ENCODE measurements at regions not wholly inside any gene's neighbourhood (a gene's known extent, or its start where the extent isn't known, plus 50 kb on each side); places are given as distances from the start of the nearest gene placed in this dataset.

GRCh38 chr5:89613222-89613956 lies 730.4 kb upstream of the MEF2C start:
- intact Hi-C loops (cut with DNase I; ENCODE audit: low total_unique reads): no loop called here
- TF ChIP-seq EP300 (IDR thresholded peaks at IDR 0.05) (no peak), POLR2AphosphoS5 (IDR thresholded peaks at IDR 0.05) (no peak), POLR2A (IDR thresholded peaks at IDR 0.05) (no peak), CTCF (IDR thresholded peaks at IDR 0.05) (no peak)
- no peak overlapping the region for H3K4me3 ChIP-seq
- H3K27ac ChIP-seq: no peak overlapping the region
- H3K4me1 ChIP-seq: no peaks in the 10 kb centered on the region
- DNase-seq: no peak
- WGBS, 5 donors: 74 to 85% (median 82%) methylated on average over 3 of the region's 3 CpGs
- no peaks in the 10 kb centered on the region for H3K36me3 ChIP-seq
- H3K9me3 ChIP-seq: no peaks in the 10 kb centered on the region
- no peaks in the 10 kb centered on the region for H3K27me3 ChIP-seq

GRCh38 chr5:89606939-89607534 lies 724.1 kb upstream of the MEF2C start:
- no peak for DNase-seq
- no peaks in the 10 kb centered on the region for H3K4me1 ChIP-seq

GRCh38 chr5:89604342-89604741 lies 721.4 kb upstream of the MEF2C start:
- intact Hi-C loops (cut with DNase I; ENCODE audit: low total_unique reads): no loop called here
- Histone ChIP-seq H3K9me3 (no peaks in the 10 kb centered on the region), H3K4me1 (no peaks in the 10 kb centered on the region), H3K27ac (no peak overlapping the region), H3K36me3 (no peaks in the 10 kb centered on the region), H3K27me3 (no peaks in the 10 kb centered on the region), H3K4me3 (no peak overlapping the region)
- no peak for DNase-seq
- WGBS, 5 donors: 60 to 94% (median 75%) methylated on average over 1 of the region's 1 CpG
- TF ChIP-seq EP300 (IDR thresholded peaks at IDR 0.05) (no peak), POLR2A (IDR thresholded peaks at IDR 0.05) (no peak), CTCF (IDR thresholded peaks at IDR 0.05) (no peak), POLR2AphosphoS5 (IDR thresholded peaks at IDR 0.05) (no peak)

More at GRCh38 chr5:89606939-89607534, 724.1 kb upstream of the MEF2C start:
- Histone ChIP-seq H3K9me3 (no peaks in the 10 kb centered on the region), H3K27ac (no peak overlapping the region), H3K27me3 (no peaks in the 10 kb centered on the region), H3K36me3 (no peaks in the 10 kb centered on the region), H3K4me3 (no peak overlapping the region)
- WGBS, 5 donors: 44 to 59% (median 46%) methylated on average over 4 of the region's 4 CpGs
- no peak for TF ChIP-seq CTCF (IDR thresholded peaks at IDR 0.05)
- no peak for TF ChIP-seq EP300 (IDR thresholded peaks at IDR 0.05)
- TF ChIP-seq POLR2AphosphoS5 (IDR thresholded peaks at IDR 0.05): no peak
- intact Hi-C loops (cut with DNase I; ENCODE audit: low total_unique reads): no loop called here

- TF ChIP-seq EP300 (IDR thresholded peaks at IDR 0.05) (no peak), CTCF (IDR thresholded peaks at IDR 0.05) (no peak), POLR2A (IDR thresholded peaks at IDR 0.05) (no peak), POLR2AphosphoS5 (IDR thresholded peaks at IDR 0.05) (no peak)
- intact Hi-C loops (cut with DNase I; ENCODE audit: low total_unique reads): no loop called here
- Histone ChIP-seq H3K27ac (no peak overlapping the region), H3K27me3 (no peaks in the 10 kb centered on the region), H3K9me3 (no peaks in the 10 kb centered on the region), H3K36me3 (no peaks in the 10 kb centered on the region), H3K4me3 (no peak overlapping the region), H3K4me1 (no peaks in the 10 kb centered on the region)
- DNase-seq: no peak
- 89 to 92% (median 92%) methylated on average over 12 of the region's 12 CpGs for WGBS, 5 donors
Measured at GRCh38 chr5:89601880-89602279, 718.9 kb upstream of the MEF2C start.

All from stomach (tissue), 8 donors.